Naive thymus-derived CD4-positive, alpha-beta T cell (primary cell): ENCODE measurements at regions not wholly inside any gene's neighbourhood (a gene's known extent, or its start where the extent isn't known, plus 50 kb on each side); places are given as distances from the start of the nearest gene placed in this dataset.

Experiments used
- ATAC-seq: fragments of 150-1000 bp; cut with Tn5 transposase; 2 replicates; pipeline ENCODE4 v1.10.0; 2021; ENCODE audit warnings: mild to moderate bottlenecking, moderate library complexity
- CTCF ChIA-PET: fragments of 350-600 bp; sonication (Branson Sonifier 250); formaldehyde crosslinking; loops from one replicate; lab custom pipeline; 2021; ENCODE audit warnings: antibody characterized with exemption; lab: Charles Lee
- POLR2A ChIA-PET: fragments of 350-600 bp; sonication (Branson Sonifier 250); formaldehyde crosslinking; loops from one replicate; lab custom pipeline; 2021; ENCODE audit warnings: antibody characterized with exemption, inconsistent platforms; lab: Charles Lee
- DNase-seq, 9 donors: peaks; one replicate each; pipeline versions ENCODE4 v3.0.0 to v3.0.0-alpha.2; 2020 to 2022; ENCODE audit warnings: mixed read lengths in 1 of 9
- H3K27ac ChIP-seq: one replicate; pipeline ENCODE4 v1.7.0; 2013; ENCODE audit warnings: mild to moderate bottlenecking, low read depth, low read length, moderate library complexity
- H3K27me3 ChIP-seq, 2 donors: one replicate each; pipeline ENCODE4 v1.7.0; 2013; ENCODE audit warnings: low read length in 2 of 2, mild to moderate bottlenecking in 2 of 2, moderate library complexity in 2 of 2; ENCODE audit not compliant: control insufficient read depth in 2 of 2, insufficient read depth in 2 of 2
- H3K36me3 ChIP-seq, 3 experiments: 1 replicate in 2 of 3; 2 replicates in 1 of 3; pipeline ENCODE4 v1.7.0; 2013; ENCODE audit warnings: low read length in 3 of 3, mild to moderate bottlenecking in 3 of 3, moderate library complexity in 1 of 3; ENCODE audit not compliant: insufficient read depth in 3 of 3, control insufficient read depth in 2 of 3
- H3K4me1 ChIP-seq, 2 donors: one replicate each; pipeline ENCODE4 v1.7.0; 2013; ENCODE audit warnings: low read length in 2 of 2, mild to moderate bottlenecking in 2 of 2, moderate library complexity in 1 of 2; ENCODE audit not compliant: control insufficient read depth in 2 of 2, insufficient read depth in 2 of 2
- H3K4me3 ChIP-seq: 2 replicates; pipeline ENCODE4 v1.7.0; 2013; ENCODE audit warnings: mild to moderate bottlenecking, low read length
- H3K9me3 ChIP-seq, 3 experiments: 1 replicate in 2 of 3; 2 replicates in 1 of 3; pipeline ENCODE4 v1.7.0; 2013; ENCODE audit warnings: low read length in 3 of 3; ENCODE audit not compliant: control insufficient read depth in 2 of 3
- H3K27ac Mint-ChIP-seq, 9 donors: one replicate each; pipeline ENCODE4 v1.8.0; 2020 to 2022; ENCODE audit warnings: mixed read lengths in 9 of 9, mild to moderate bottlenecking in 8 of 9, moderate library complexity in 5 of 9, inconsistent platforms in 2 of 9
- H3K27me3 Mint-ChIP-seq, 5 donors: one replicate each; pipeline ENCODE4 v1.8.0; 2021 to 2022; ENCODE audit warnings: mixed read lengths in 5 of 5, mild to moderate bottlenecking in 1 of 5
- H3K36me3 Mint-ChIP-seq, 5 donors: one replicate each; pipeline ENCODE4 v1.8.0; 2020 to 2022; ENCODE audit warnings: mixed read lengths in 5 of 5, mild to moderate bottlenecking in 3 of 5, inconsistent platforms in 1 of 5
- H3K4me1 Mint-ChIP-seq, 7 donors: one replicate each; pipeline ENCODE4 v1.8.0; 2020 to 2022; ENCODE audit warnings: mixed read lengths in 7 of 7, mild to moderate bottlenecking in 3 of 7, inconsistent platforms in 1 of 7
- H3K4me3 Mint-ChIP-seq, 10 donors: one replicate each; pipeline ENCODE4 v1.8.0; 2020 to 2022; ENCODE audit warnings: mild to moderate bottlenecking in 10 of 10, mixed read lengths in 10 of 10, moderate library complexity in 6 of 10, inconsistent platforms in 2 of 10
- H3K9me3 Mint-ChIP-seq, 11 donors: one replicate each; pipeline ENCODE4 v1.8.0; 2020 to 2022; ENCODE audit warnings: mixed read lengths in 11 of 11, mild to moderate bottlenecking in 4 of 11, inconsistent platforms in 1 of 11, moderate library complexity in 1 of 11
- intact Hi-C, 2 donors: fragments of 100-400 bp; cut with micrococcal nuclease; formaldehyde crosslinking; loops; one replicate each; pipeline ENCODE4 v1.15.1; 2023

GRCh38 chr14:106039400-106039799 lies 513.0 kb downstream of the TMEM121 start:
- peak; percentile 81 for ATAC-seq
- Mint-ChIP-seq H3K27me3 (peaks cover 0 to 12% (median 0%) of the 10 kb centered on the region in 5 donors), H3K4me1 (peaks cover 0 to 4% (median 0%) of the 10 kb centered on the region in 7 donors), H3K4me3 (no peak overlapping the region), H3K27ac (no peak overlapping the region), H3K9me3 (no peaks in the 10 kb centered on the region), H3K36me3 (no peaks in the 10 kb centered on the region)
- Histone ChIP-seq H3K27ac (no peak overlapping the region), H3K27me3 (no peaks in the 10 kb centered on the region), H3K4me3 (no peak overlapping the region), H3K9me3 (no peaks in the 10 kb centered on the region), H3K36me3 (no peaks in the 10 kb centered on the region), H3K4me1 (no peaks in the 10 kb centered on the region)
- POLR2A ChIA-PET = no interaction called here
- intact Hi-C loops = no loop called here
- peak; percentile 18 to 66 (median 34) for DNase-seq
- CTCF ChIA-PET = interaction anchor here (0.7 kb wide), 1 partner anchor 18 kb away, joined by 3 read pairs; no protein-coding TSS in a partner anchor

- Mint-ChIP-seq H3K4me1 (peaks cover 0 to 6% (median 0%) of the 10 kb centered on the region in 7 donors), H3K27me3 (peaks cover 0 to 8% (median 0%) of the 10 kb centered on the region in 5 donors), H3K4me3 (no peak overlapping the region), H3K9me3 (no peaks in the 10 kb centered on the region), H3K27ac (peak overlapping the region in 1 of 9 donors; percentile 34), H3K36me3 (no peaks in the 10 kb centered on the region)
- ATAC-seq (no peak), DNase-seq (no peak)
- Histone ChIP-seq H3K4me1 (no peaks in the 10 kb centered on the region), H3K27me3 (no peaks in the 10 kb centered on the region), H3K27ac (no peak overlapping the region), H3K9me3 (no peaks in the 10 kb centered on the region), H3K4me3 (no peak overlapping the region), H3K36me3 (no peaks in the 10 kb centered on the region)
- ChIA-PET CTCF (interaction anchor here (0.6 to 0.8 kb wide), 3 partner anchors 40 to 71 kb away, joined by 3 read pairs; no protein-coding TSS in a partner anchor), POLR2A (no interaction called here)
- intact Hi-C loops = loop anchor here in 1 of 2 donors (2.0 kb wide), 1 partner anchor 18 kb away; no protein-coding TSS in a partner anchor
These were observed 518.1 kb downstream of the TMEM121 start for GRCh38 chr14:106044515-106044914.

- CTCF ChIA-PET = interaction anchor here (0.6 to 0.8 kb wide), 2 partner anchors 40 to 70 kb away, joined by 3 read pairs; no protein-coding TSS in a partner anchor
These were observed 518.7 kb downstream of the TMEM121 start for GRCh38 chr14:106044949-106045596.

DNA sequence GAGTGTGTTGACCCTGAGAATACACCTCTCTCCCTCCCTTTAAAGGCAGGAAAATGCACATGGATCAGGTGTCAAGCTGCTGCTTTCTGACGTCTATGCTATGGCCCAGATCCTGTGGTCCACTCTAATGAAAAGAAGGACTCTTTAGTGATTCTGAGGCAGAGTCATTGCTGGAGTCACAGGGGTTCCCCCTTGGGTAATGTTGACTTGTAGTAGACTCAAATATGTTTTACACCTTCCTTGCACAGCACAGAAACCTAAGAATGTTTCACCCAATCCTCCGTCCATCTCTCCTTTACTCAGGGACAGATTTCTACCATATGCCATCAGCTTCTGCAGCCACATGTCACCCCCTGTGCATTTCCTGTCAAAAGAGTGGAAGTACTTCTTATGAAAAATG lies 525.4 kb downstream of the TMEM121 start:
- Histone ChIP-seq H3K4me3 (no peak overlapping the region), H3K27me3 (no peaks in the 10 kb centered on the region), H3K4me1 (no peaks in the 10 kb centered on the region), H3K9me3 (no peaks in the 10 kb centered on the region), H3K36me3 (no peaks in the 10 kb centered on the region), H3K27ac (no peak overlapping the region)
- H3K36me3 Mint-ChIP-seq = no peaks in the 10 kb centered on the region
- H3K27me3 Mint-ChIP-seq = peaks cover 0 to 7% (median 0%) of the 10 kb centered on the region in 5 donors
- no peak for DNase-seq
- ChIA-PET POLR2A (no interaction called here), CTCF (no interaction called here)
- peaks cover 0 to 17% (median 9%) of the 10 kb centered on the region in 7 donors for H3K4me1 Mint-ChIP-seq
- intact Hi-C loops = no loop called here
- H3K27ac Mint-ChIP-seq = peak overlapping the region in 1 of 9 donors; percentile 42
- no peak overlapping the region for H3K4me3 Mint-ChIP-seq
- ATAC-seq = no peak
- H3K9me3 Mint-ChIP-seq = no peaks in the 10 kb centered on the region

More at GRCh38 chr14:106044949-106045596, 518.7 kb downstream of the TMEM121 start:
- H3K4me3 Mint-ChIP-seq = no peak overlapping the region
- no peaks in the 10 kb centered on the region for H3K9me3 ChIP-seq
- peak overlapping the region in 1 of 9 donors; percentile 76 for H3K27ac Mint-ChIP-seq
- no peaks in the 10 kb centered on the region for H3K36me3 Mint-ChIP-seq
- ATAC-seq (peak; percentile 98), DNase-seq (peak; percentile 56 to 78 (median 74))
- H3K36me3 ChIP-seq = no peaks in the 10 kb centered on the region
- peaks cover 0 to 8% (median 0%) of the 10 kb centered on the region in 5 donors for H3K27me3 Mint-ChIP-seq
- no peaks in the 10 kb centered on the region for H3K27me3 ChIP-seq
- H3K4me1 Mint-ChIP-seq = peaks cover 0 to 6% (median 0%) of the 10 kb centered on the region in 7 donors
- H3K4me1 ChIP-seq = no peaks in the 10 kb centered on the region
- POLR2A ChIA-PET = no interaction called here
- intact Hi-C loops = loop anchor here (1.0 to 2.0 kb wide), 5 partner anchors 17 to 99 kb away; no protein-coding TSS in a partner anchor
- H3K27ac ChIP-seq = no peak overlapping the region
- H3K9me3 Mint-ChIP-seq = no peaks in the 10 kb centered on the region
- no peak overlapping the region for H3K4me3 ChIP-seq

- ATAC-seq (no peak), DNase-seq (no peak)
- H3K4me3 ChIP-seq = no peak overlapping the region
- ChIA-PET CTCF (interaction anchor here (1.0 kb wide), 1 partner anchor 129 kb away, joined by 3 read pairs; no protein-coding TSS in a partner anchor), POLR2A (no interaction called here)
- Mint-ChIP-seq H3K4me1 (peaks cover 0 to 19% (median 9%) of the 10 kb centered on the region in 7 donors), H3K27me3 (peaks cover 0 to 26% (median 4%) of the 10 kb centered on the region in 5 donors), H3K9me3 (no peaks in the 10 kb centered on the region), H3K36me3 (no peaks in the 10 kb centered on the region), H3K27ac (peak overlapping the region in 2 of 9 donors; percentile 51 to 72), H3K4me3 (no peak overlapping the region)
- H3K36me3 ChIP-seq = no peaks in the 10 kb centered on the region
- no peaks in the 10 kb centered on the region for H3K9me3 ChIP-seq
- H3K27ac ChIP-seq = no peak overlapping the region
- intact Hi-C loops = no loop called here
- H3K4me1 ChIP-seq = no peaks in the 10 kb centered on the region
- no peaks in the 10 kb centered on the region for H3K27me3 ChIP-seq
These were observed 528.9 kb downstream of the TMEM121 start for GRCh38 chr14:106055289-106055688.

GRCh38 chr14:106058342-106058741 lies 532.0 kb downstream of the TMEM121 start:
- Mint-ChIP-seq H3K36me3 (no peaks in the 10 kb centered on the region), H3K4me3 (no peak overlapping the region), H3K27ac (no peak overlapping the region), H3K27me3 (peaks cover 0 to 31% (median 0%) of the 10 kb centered on the region in 5 donors), H3K9me3 (no peaks in the 10 kb centered on the region), H3K4me1 (peaks cover 0 to 37% (median 26%) of the 10 kb centered on the region in 7 donors)
- CTCF ChIA-PET = interaction anchor here (0.7 kb wide), 1 partner anchor 21 kb away, joined by 3 read pairs; no protein-coding TSS in a partner anchor
- no peaks in the 10 kb centered on the region for H3K27me3 ChIP-seq
- intact Hi-C loops = no loop called here
- H3K4me3 ChIP-seq = no peak overlapping the region
- no peak for DNase-seq
- peaks cover 0 to 10% of the 10 kb centered on the region in 2 donors for H3K4me1 ChIP-seq
- H3K27ac ChIP-seq = no peak overlapping the region
- H3K9me3 ChIP-seq = no peaks in the 10 kb centered on the region
- POLR2A ChIA-PET = no interaction called here
- ATAC-seq = no peak
- no peaks in the 10 kb centered on the region for H3K36me3 ChIP-seq
